ENCODE measurements at regions not wholly inside any gene's neighbourhood (a gene's known extent, or its start where the extent isn't known, plus 50 kb on each side); places are given as distances from the start of the nearest gene placed in this dataset.
"Not testable (repeated sequence)": the region's sequence is repeated elsewhere in the genome, so short reads cannot be mapped to it uniquely, and the experiment has no call there.

- no peak for DNase-seq (ENCODE audit: low spot score)
- ChIA-PET CTCF (no interaction called here), POLR2A (ENCODE audit: low non-redundant PET) (no interaction called here)
- TF ChIP-seq CTCF (conservative IDR thresholded peaks at IDR 0.05; ENCODE audit: low read depth), result no peak
- no peak overlapping the region for H3K27ac ChIP-seq
These were observed 205.6 kb downstream of the TBC1D2B start for GRCh38 chr15:77871852-77872371.

GRCh38 chr15:77870195-77871065, 207.1 kb downstream of the TBC1D2B start:
- H3K27ac ChIP-seq, result peak overlapping the region; percentile 77
- TF ChIP-seq CTCF (conservative IDR thresholded peaks at IDR 0.05; ENCODE audit: low read depth), result peak; percentile 94
- peak; percentile 66 for DNase-seq (ENCODE audit: low spot score)
- POLR2A ChIA-PET (ENCODE audit: low non-redundant PET), result no interaction called here
- CTCF ChIA-PET, result interaction anchor here (0.5 to 1.3 kb wide), 11 partner anchors 11 to 248 kb away, joined by 3 to 8 read pairs (median 3); no protein-coding TSS in a partner anchor

- H3K27ac ChIP-seq, result peak overlapping the region; percentile 77
- DNase-seq (ENCODE audit: low spot score), result peak; percentile 38
- no peak for TF ChIP-seq CTCF (conservative IDR thresholded peaks at IDR 0.05; ENCODE audit: low read depth)
- POLR2A ChIA-PET (ENCODE audit: low non-redundant PET), result no interaction called here
- CTCF ChIA-PET, result interaction anchor here (1.3 kb wide), 1 partner anchor 247 kb away, joined by 6 read pairs; no protein-coding TSS in a partner anchor
These were observed 208.3 kb downstream of the TBC1D2B start for GRCh38 chr15:77869021-77869895.

- DNase-seq (ENCODE audit: low spot score); POLR2A ChIA-PET (ENCODE audit: low non-redundant PET); CTCF ChIA-PET: not testable (repeated sequence)
- peak overlapping the region; percentile 44 for H3K27ac ChIP-seq
These were observed 209.4 kb downstream of the TBC1D2B start for GRCh38 chr15:77868048-77868629.

- DNase-seq (ENCODE audit: low spot score), result no peak
- POLR2A ChIA-PET (ENCODE audit: low non-redundant PET), result no interaction called here
- peak overlapping the region; percentile 44 for H3K27ac ChIP-seq
- CTCF ChIA-PET, result no interaction called here
- no peak for TF ChIP-seq CTCF (conservative IDR thresholded peaks at IDR 0.05; ENCODE audit: low read depth)
These were observed 210.1 kb downstream of the TBC1D2B start for GRCh38 chr15:77867266-77868047.

- no peak for TF ChIP-seq CTCF (conservative IDR thresholded peaks at IDR 0.05; ENCODE audit: low read depth)
- CTCF ChIA-PET, result no interaction called here
- no peak overlapping the region for H3K27ac ChIP-seq
- POLR2A ChIA-PET (ENCODE audit: low non-redundant PET), result no interaction called here
- no peak for DNase-seq (ENCODE audit: low spot score)
These were observed 210.8 kb downstream of the TBC1D2B start for GRCh38 chr15:77866596-77867125.

Measured in RWPE1 (cell line).